OCI-LY7 (cell line): ENCODE measurements at regions not wholly inside any gene's neighbourhood (a gene's known extent, or its start where the extent isn't known, plus 50 kb on each side); places are given as distances from the start of the nearest gene placed in this dataset.
"Not testable (repeated sequence)": the region's sequence is repeated elsewhere in the genome, so short reads cannot be mapped to it uniquely, and the experiment has no call there.

Source experiments
- BruUV-seq: library from RNA; stranded (reverse); fragments of 400-500 nt; replicated peaks from 2 replicates; lab custom pipeline; 2021; lab: Mats Ljungman, UMichigan
- CTCF ChIA-PET: fragments of 300-600 bp; sonication (Branson Sonifier 250); formaldehyde crosslinking; loops from one replicate; lab custom pipeline; 2022; ENCODE audit warnings: antibody characterized with exemption; ENCODE audit not compliant: unreplicated experiment; lab: Charles Lee
- POLR2A ChIA-PET: fragments of 300-600 bp; sonication (Branson Sonifier 250); formaldehyde crosslinking; loops from one replicate; lab custom pipeline; 2022; ENCODE audit warnings: antibody characterized with exemption; lab: Charles Lee
- DNase-seq: peaks from one replicate; pipeline ENCODE4 v3.0.0-alpha.2; 2015; ENCODE audit warnings: low spot score
- H2AFZ ChIP-seq: fragments of 200-600 bp; sonication (generic), shearing (Covaris generic); 2 replicates; pipeline ENCODE4 v1.6.1; 2014; ENCODE audit warnings: mild to moderate bottlenecking, antibody characterized with exemption, low read length, moderate library complexity
- H3K27ac ChIP-seq: fragments of 200-600 bp; sonication (generic); 2 replicates; pipeline ENCODE4 v1.5.1; 2014; ENCODE audit warnings: mixed run types, low read depth, mild to moderate bottlenecking, moderate library complexity, low read length, inconsistent platforms; ENCODE audit not compliant: poor library complexity, severe bottlenecking
- H3K36me3 ChIP-seq: fragments of 200-600 bp; sonication (generic); 2 replicates; pipeline ENCODE4 v1.6.1; 2014; ENCODE audit warnings: mild to moderate bottlenecking, antibody characterized with exemption, low read length, moderate library complexity, mixed read lengths; ENCODE audit not compliant: insufficient read depth
- H3K4me1 ChIP-seq: fragments of 200-600 bp; sonication (generic); 2 replicates; pipeline ENCODE4 v1.5.1; 2014; ENCODE audit warnings: mild to moderate bottlenecking, low read length; ENCODE audit not compliant: insufficient read depth, poor library complexity, severe bottlenecking
- H3K4me2 ChIP-seq: fragments of 200-600 bp; sonication (generic); 2 replicates; pipeline ENCODE4 v1.6.1; 2014; ENCODE audit warnings: mild to moderate bottlenecking, low read length
- H3K4me3 ChIP-seq: fragments of 200-600 bp; sonication (generic); 2 replicates; pipeline ENCODE4 v1.5.1; 2014; ENCODE audit warnings: mild to moderate bottlenecking, low read depth, low read length; ENCODE audit not compliant: poor library complexity, severe bottlenecking
- H3K79me2 ChIP-seq: fragments of 200-600 bp; sonication (generic); 2 replicates; pipeline ENCODE4 v1.6.1; 2016; ENCODE audit warnings: low read depth, mild to moderate bottlenecking, low read length, moderate library complexity, mixed read lengths; ENCODE audit not compliant: insufficient read depth
- H3K9me2 ChIP-seq: fragments of 200-600 bp; sonication (generic); 2 replicates; pipeline ENCODE4 v1.6.1; 2016; ENCODE audit warnings: mild to moderate bottlenecking, low read length, mixed read lengths; ENCODE audit not compliant: insufficient read depth
- H3K9me3 ChIP-seq: fragments of 200-600 bp; sonication (generic); 2 replicates; pipeline ENCODE4 v1.6.1; 2014; ENCODE audit warnings: mild to moderate bottlenecking, mixed run types, low read length, mixed read lengths
- H4K20me1 ChIP-seq: fragments of 200-600 bp; sonication (generic); 2 replicates; pipeline ENCODE4 v1.6.1; 2014; ENCODE audit warnings: mild to moderate bottlenecking, antibody characterized with exemption, low read length, moderate library complexity, mixed read lengths; ENCODE audit not compliant: insufficient read depth
- intact Hi-C: fragments of 100-400 bp; cut with micrococcal nuclease; formaldehyde crosslinking; loops from one replicate; pipeline ENCODE4 v1.10.0; 2022; ENCODE audit not compliant: unreplicated experiment

DNA sequence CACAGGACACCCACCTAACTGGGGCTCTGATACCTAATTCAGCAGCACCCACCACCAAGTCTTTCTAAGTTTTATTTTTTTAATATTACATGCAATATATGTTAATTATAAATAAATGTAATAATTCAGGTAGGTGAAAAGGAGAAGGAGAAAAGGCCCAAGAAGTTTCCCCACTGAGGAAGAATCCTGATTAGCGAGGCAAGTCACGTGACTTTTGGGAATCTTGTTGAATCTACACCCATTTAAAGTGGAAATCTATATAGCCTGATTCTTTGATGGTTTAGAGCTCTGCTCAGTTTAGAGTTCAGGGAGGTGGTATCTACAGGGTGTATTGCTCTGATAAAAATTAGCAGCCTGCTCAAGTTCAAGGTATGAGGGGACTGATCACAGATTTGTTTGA is 947.1 kb upstream of the DEFB115 start:
- H3K4me1 ChIP-seq, DNase-seq, H3K27ac ChIP-seq, intact Hi-C loops, H3K36me3 ChIP-seq, H2AFZ ChIP-seq, H4K20me1 ChIP-seq, POLR2A ChIA-PET, H3K79me2 ChIP-seq, H3K9me2 ChIP-seq, BruUV-seq, H3K4me2 ChIP-seq, H3K9me3 ChIP-seq, H3K4me3 ChIP-seq, CTCF ChIA-PET: not testable (repeated sequence)

DNA sequence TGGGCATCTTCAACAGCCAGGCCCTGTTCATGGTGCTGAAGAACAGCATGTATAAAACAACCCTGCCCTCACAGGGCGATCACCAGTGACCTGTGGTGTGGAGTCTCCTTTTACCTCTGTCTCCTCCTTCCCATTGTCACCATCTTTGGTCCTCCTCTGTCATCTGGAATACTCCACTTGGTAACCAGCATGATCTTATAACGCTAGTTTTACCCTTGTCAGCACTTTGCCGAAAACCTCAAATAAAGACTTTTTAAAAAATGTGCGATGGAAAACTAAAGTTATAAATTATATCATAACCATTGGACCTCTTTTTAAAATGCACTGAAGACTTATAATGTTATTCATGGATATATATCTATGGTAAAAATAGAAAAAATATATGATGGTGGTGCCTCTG is 945.2 kb upstream of the DEFB115 start:
- CTCF ChIA-PET, H2AFZ ChIP-seq, H3K27ac ChIP-seq, DNase-seq, H4K20me1 ChIP-seq, BruUV-seq, intact Hi-C loops, H3K79me2 ChIP-seq, POLR2A ChIA-PET, H3K4me3 ChIP-seq, H3K4me2 ChIP-seq, H3K9me2 ChIP-seq, H3K9me3 ChIP-seq, H3K36me3 ChIP-seq, H3K4me1 ChIP-seq: not testable (repeated sequence)

DNA sequence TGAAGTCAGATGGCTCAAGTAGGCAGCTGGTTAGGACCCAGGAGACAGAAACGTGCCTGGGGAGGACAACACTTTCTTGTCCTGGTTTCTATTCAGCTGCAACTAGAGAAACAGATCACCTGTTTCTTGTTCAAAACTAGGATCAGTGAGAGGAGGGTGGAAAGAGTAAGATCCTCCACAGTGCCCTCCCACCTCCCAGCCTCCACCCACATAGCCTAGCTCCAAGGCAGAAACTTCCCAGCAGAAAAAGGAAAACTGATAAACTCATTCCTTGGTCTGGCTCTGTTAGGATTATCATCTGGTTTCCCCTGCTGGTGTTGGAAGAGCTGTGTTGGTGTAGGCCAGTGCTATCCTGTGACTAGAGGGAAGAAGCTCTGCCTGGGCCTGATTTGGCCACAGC is 943.8 kb upstream of the DEFB115 start:
- H3K27ac ChIP-seq, H2AFZ ChIP-seq, H4K20me1 ChIP-seq, H3K4me3 ChIP-seq, H3K4me2 ChIP-seq, POLR2A ChIA-PET, CTCF ChIA-PET, BruUV-seq, H3K9me2 ChIP-seq, H3K36me3 ChIP-seq, H3K9me3 ChIP-seq, DNase-seq, H3K79me2 ChIP-seq, H3K4me1 ChIP-seq, intact Hi-C loops: not testable (repeated sequence)

DNA sequence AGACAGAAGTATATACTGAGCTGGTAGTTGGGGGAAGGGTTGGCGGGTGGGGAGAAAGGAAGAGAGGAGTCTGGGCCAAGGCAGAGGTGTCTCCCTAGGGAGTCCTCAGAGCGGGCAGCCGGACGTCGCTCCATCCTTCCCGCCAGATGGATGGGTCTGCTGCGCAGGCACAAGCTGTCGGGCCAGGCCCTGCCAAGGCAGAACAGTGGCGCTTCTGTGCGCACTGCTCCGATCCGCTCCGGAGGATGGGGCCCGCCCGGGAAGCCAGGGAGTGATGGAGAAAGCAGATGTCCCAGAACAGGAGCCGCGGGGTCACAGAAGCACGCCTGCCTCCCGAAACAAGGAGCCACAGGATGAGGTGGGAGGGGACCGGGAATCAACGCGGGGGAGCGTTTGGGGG is 941.4 kb upstream of the DEFB115 start:
- H3K4me2 ChIP-seq, DNase-seq, CTCF ChIA-PET, H3K4me1 ChIP-seq, BruUV-seq, H3K4me3 ChIP-seq, H3K9me2 ChIP-seq, H3K36me3 ChIP-seq, H3K79me2 ChIP-seq, H3K27ac ChIP-seq, POLR2A ChIA-PET, H2AFZ ChIP-seq, H3K9me3 ChIP-seq, H4K20me1 ChIP-seq, intact Hi-C loops: not testable (repeated sequence)

DNA sequence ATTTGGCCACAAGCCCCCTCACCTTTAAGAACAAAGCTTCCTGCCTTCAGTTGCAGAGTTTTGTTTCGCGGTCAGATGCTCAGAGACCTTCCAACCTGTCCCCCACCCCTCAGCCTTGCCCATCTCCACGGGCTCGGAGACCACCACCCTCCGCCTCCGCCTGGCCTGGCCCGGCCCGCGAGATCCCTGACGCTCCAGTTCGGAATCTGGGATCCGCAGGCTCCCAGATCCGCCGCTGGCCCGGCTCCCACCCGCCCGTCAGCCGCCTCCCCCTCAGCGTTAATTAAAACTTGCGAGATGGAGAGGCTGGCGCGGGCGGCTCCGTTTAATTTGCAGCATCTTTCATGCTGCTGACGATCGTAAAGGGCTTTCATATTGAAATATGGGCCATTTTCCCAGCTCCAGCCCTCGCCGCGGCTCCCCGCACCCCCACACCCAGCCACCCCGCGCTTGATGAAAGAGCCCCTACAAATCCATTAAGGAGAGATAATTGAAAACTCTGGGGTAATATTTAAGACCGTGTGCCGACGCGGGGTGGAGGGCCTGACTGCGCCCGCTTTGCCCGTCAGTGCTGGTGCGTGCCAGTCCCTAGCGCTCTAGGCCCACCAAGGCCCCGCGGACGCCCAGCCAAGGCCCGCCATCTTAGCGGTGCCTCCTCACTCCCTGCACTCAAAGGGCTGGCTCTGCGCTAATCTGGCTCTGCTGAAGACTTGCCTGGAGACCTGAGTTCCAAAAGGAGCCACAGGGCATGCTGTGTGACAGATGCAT is 940.7 kb upstream of the DEFB115 start:
- H3K27ac ChIP-seq, H4K20me1 ChIP-seq, H3K9me3 ChIP-seq, DNase-seq, H3K4me3 ChIP-seq, BruUV-seq, CTCF ChIA-PET, H3K4me2 ChIP-seq, H2AFZ ChIP-seq, H3K4me1 ChIP-seq, POLR2A ChIA-PET, H3K36me3 ChIP-seq, H3K9me2 ChIP-seq, H3K79me2 ChIP-seq, intact Hi-C loops: not testable (repeated sequence)

DNA sequence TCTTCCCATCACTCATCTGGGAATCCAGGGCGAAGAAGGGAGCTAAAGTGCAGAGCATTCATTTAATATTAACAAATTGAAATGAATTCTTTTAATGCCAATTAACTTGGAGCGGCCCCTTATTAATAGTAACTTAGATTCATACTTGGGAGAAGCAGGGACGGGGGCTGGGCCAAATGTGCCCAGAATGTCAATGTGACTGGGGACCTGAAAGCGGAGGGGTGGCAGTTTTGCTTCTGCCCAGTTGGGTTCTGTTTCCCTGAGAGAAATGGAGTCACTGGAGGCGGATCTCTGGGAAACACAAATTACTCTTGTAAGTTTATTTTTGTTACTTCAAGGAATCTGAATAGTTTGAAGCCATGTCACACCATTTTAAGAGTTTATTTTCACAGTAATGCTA is 923.7 kb upstream of the DEFB115 start:
- H2AFZ ChIP-seq, BruUV-seq, H3K4me1 ChIP-seq, H3K27ac ChIP-seq, H3K4me3 ChIP-seq, H3K4me2 ChIP-seq, intact Hi-C loops, H3K36me3 ChIP-seq, DNase-seq, H3K9me2 ChIP-seq, H3K79me2 ChIP-seq, POLR2A ChIA-PET, CTCF ChIA-PET, H3K9me3 ChIP-seq, H4K20me1 ChIP-seq: not testable (repeated sequence)
